ENCODE measurements at regions not wholly inside any gene's neighbourhood (a gene's known extent, or its start where the extent isn't known, plus 50 kb on each side); places are given as distances from the start of the nearest gene placed in this dataset.

DNA sequence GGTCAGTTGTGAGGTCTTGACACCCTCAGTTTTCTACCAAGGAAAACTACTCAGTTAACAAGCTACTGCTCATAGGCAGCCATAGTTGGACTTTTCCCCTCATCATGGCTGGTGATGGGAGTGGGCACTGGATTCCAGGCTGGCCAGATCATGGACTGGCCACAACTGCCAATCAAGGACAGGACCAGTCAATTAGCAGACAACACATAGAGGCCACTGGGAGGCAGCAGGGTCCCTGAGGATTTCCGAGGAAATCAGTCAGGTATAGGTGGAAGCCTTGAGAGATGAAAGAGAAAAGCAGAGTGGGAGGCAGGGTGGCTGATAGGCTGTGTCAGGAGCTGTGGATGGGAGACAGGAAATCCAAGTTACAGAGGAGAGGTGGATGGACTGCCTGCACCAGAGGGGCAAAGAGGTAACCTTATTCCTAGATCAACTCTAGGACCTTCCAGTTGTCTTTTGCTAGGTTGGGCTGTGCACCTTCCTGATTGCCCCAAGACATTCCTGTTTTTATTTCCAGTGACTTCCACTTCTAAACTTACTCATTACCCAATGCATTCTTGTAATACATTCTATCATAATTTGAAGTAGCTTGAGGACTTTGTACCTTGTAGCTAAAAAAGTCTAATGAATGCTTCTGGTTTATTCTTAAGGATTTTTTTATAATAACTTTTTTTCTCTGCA, 361.8 kb downstream of the KCNRG start:
- ChIA-PET CTCF (no interaction called here), POLR2A (ENCODE audit: unreplicated experiment) (interaction anchor here (0.8 kb wide), 1 partner anchor 29 kb away, joined by 20 read pairs; no protein-coding TSS in a partner anchor)
- Histone ChIP-seq H4K8ac (ENCODE audit: low read depth in 2 of 2, low read length in 2 of 2) (no peak overlapping the region), H2BK20ac (ENCODE audit: low read depth, low read length) (peak overlapping the region; percentile 18; the same call in 1 of the 2 replicates), H2AFZ (replicated peaks; ENCODE audit: low read length, poor library complexity) (no peak overlapping the region), H4K91ac (ENCODE audit: insufficient read depth, low read depth, low read length) (no peak overlapping the region), H3K9ac (ENCODE audit: low read depth, low read length) (no peak overlapping the region), H2BK5ac (ENCODE audit: low read depth, low read length, poor library complexity, severe bottlenecking) (no peak overlapping the region), H3K4ac (ENCODE audit: low read depth, low read length) (no peak overlapping the region), H3K14ac (replicated peaks; ENCODE audit: low read depth, low read length) (no peak overlapping the region), H3K18ac (ENCODE audit: low read depth, low read length) (no peak overlapping the region), H3K23ac (ENCODE audit: low read depth, low read length) (no peak overlapping the region), H3K56ac (ENCODE audit: extremely low read depth, insufficient read depth, low read length) (no peak overlapping the region), H3K4me3 (ENCODE audit: insufficient read depth, low read depth, low read length) (no peak overlapping the region), H4K20me1 (ENCODE audit: insufficient read depth, low read length) (no peaks in the 10 kb centered on the region), H2BK15ac (ENCODE audit: low read depth, low read length) (no peak overlapping the region), H3K79me1 (ENCODE audit: low read depth in 1 of 2, low read length in 2 of 2) (no peaks in the 10 kb centered on the region), H3K4me2 (ENCODE audit: low read depth, low read length) (no peak overlapping the region), H3K36me3 (ENCODE audit: control insufficient read depth, insufficient read depth, low read length) (no peaks in the 10 kb centered on the region), H4K5ac (ENCODE audit: low read depth, low read length) (no peak overlapping the region), H2AK9ac (replicated peaks; ENCODE audit: low read depth, low read length, poor library complexity) (no peak overlapping the region), H3K9me1 (ENCODE audit: insufficient read depth, low read length) (no peaks in the 10 kb centered on the region), H3K4me1 (ENCODE audit: control insufficient read depth, insufficient read depth, low read length) (peaks cover 2% of the 10 kb centered on the region; the same call in 1 of the 2 replicates), H3K9me3 (ENCODE audit: control insufficient read depth, insufficient read depth, low read length) (peaks cover 10% of the 10 kb centered on the region), H2BK120ac (ENCODE audit: low read depth, low read length) (no peak overlapping the region), H3K27ac (ENCODE audit: insufficient read depth, low read length) (no peak overlapping the region), H2AK5ac (ENCODE audit: low read depth, low read length) (no peak overlapping the region; the same call in 1 of the 2 replicates), H3K27me3 (ENCODE audit: control insufficient read depth, insufficient read depth, low read length) (no peaks in the 10 kb centered on the region; the same call in 1 of the 2 replicates)
- intact Hi-C loops (cut with micrococcal nuclease) (no loop called here), in situ Hi-C loops (cut with MboI; ENCODE audit: low sequenced_read_pairs) (no loop called here), dilution Hi-C loops (cut with HindIII; ENCODE audit: low sequenced_read_pairs, unreplicated experiment) (no loop called here)
- WGBS, 2 experiments (ENCODE audit: extremely low coverage in 2 of 2, insufficient read length in 1 of 2) = 43% methylated on average over 1 of the region's 1 CpG; no CpG with 5 or more reads in 1 of the 2 experiments
- BruUV-seq (replicated peaks) = no TSS peak
- TF ChIP-seq, protein P1, sequence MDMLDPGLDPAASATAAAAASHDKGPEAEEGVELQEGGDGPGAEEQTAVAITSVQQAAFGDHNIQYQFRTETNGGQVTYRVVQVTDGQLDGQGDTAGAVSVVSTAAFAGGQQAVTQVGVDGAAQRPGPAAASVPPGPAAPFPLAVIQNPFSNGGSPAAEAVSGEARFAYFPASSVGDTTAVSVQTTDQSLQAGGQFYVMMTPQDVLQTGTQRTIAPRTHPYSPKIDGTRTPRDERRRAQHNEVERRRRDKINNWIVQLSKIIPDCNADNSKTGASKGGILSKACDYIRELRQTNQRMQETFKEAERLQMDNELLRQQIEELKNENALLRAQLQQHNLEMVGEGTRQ (IDR thresholded peaks at IDR 0.05; ENCODE audit: low read depth, low read length) = no peak
- TF ChIP-seq POLR2A (IDR thresholded peaks at IDR 0.05; ENCODE audit: low read depth, low read length) (no peak), RFX5 (IDR thresholded peaks at IDR 0.05; ENCODE audit: low read depth, low read length) (no peak), MAZ (IDR thresholded peaks at IDR 0.05; ENCODE audit: borderline replicate concordance, low read depth, low read length) (no peak), NFE2L2 (IDR thresholded peaks at IDR 0.05; ENCODE audit: low read depth, low read length) (no peak), RAD21 (IDR thresholded peaks at IDR 0.05; ENCODE audit: low read length) (no peak)
- TF ChIP-seq, protein P2, sequence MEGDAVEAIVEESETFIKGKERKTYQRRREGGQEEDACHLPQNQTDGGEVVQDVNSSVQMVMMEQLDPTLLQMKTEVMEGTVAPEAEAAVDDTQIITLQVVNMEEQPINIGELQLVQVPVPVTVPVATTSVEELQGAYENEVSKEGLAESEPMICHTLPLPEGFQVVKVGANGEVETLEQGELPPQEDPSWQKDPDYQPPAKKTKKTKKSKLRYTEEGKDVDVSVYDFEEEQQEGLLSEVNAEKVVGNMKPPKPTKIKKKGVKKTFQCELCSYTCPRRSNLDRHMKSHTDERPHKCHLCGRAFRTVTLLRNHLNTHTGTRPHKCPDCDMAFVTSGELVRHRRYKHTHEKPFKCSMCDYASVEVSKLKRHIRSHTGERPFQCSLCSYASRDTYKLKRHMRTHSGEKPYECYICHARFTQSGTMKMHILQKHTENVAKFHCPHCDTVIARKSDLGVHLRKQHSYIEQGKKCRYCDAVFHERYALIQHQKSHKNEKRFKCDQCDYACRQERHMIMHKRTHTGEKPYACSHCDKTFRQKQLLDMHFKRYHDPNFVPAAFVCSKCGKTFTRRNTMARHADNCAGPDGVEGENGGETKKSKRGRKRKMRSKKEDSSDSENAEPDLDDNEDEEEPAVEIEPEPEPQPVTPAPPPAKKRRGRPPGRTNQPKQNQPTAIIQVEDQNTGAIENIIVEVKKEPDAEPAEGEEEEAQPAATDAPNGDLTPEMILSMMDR (conservative IDR thresholded peaks at IDR 0.05; ENCODE audit: low read depth, low read length) = no peak
- no peak for ATAC-seq (ENCODE audit: low read depth)
- no peak for DNase-seq
